HG03378 (cell line): ENCODE measurements at regions not wholly inside any gene's neighbourhood (a gene's known extent, or its start where the extent isn't known, plus 50 kb on each side); places are given as distances from the start of the nearest gene placed in this dataset.
"Not testable (repeated sequence)": the region's sequence is repeated elsewhere in the genome, so short reads cannot be mapped to it uniquely, and the experiment has no call there.

ENCODE experiments used
- ATAC-seq: cut with Tn5 transposase; IDR thresholded peaks from one replicate; pipeline ENCODE4 v1.9.1; 2021; ENCODE audit warnings: mild to moderate bottlenecking, moderate library complexity; ENCODE audit not compliant: unreplicated experiment

- ATAC-seq, result no peak
These were observed 111.4 kb downstream of the METRNL start for GRCh38 chr17:83190601-83191387.

DNA sequence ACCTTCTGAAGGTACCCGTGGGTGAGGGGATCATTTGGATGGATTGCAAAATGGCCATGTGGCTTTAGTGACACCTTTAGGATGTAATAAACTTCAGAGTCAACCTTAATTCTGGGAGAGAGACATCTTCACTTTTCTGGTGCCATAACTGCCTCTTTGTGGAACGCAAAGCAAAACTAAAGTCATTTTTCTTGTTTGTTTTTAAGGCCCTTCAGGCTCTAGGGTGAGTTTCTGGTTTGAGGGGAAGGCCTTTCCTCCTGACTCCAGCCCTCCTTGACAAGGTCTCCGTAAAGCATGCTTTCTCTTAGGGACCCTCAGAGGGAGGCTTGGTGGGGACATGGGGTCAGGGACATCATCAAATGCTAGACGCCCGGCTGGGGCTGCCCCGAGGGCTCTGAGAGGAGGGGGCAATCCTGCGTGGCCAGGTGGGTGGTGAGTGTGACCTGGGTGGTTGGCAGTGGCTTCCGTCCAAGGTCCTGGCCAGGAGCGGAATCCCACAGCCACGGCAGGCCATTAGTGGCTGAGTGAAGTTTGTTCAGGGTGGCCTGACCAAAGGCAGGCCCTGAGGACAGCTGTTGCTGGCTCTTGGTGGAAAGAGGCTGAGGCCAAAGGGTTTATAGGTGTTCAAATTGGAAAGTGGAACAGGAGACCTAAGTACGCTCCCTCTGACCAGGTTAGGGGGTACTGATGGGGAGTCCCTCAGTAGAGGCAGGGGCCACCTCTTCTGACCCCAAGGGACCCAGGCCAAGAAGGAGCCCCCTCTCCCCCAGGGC lies 112.2 kb downstream of the METRNL start:
- no peak for ATAC-seq

DNA sequence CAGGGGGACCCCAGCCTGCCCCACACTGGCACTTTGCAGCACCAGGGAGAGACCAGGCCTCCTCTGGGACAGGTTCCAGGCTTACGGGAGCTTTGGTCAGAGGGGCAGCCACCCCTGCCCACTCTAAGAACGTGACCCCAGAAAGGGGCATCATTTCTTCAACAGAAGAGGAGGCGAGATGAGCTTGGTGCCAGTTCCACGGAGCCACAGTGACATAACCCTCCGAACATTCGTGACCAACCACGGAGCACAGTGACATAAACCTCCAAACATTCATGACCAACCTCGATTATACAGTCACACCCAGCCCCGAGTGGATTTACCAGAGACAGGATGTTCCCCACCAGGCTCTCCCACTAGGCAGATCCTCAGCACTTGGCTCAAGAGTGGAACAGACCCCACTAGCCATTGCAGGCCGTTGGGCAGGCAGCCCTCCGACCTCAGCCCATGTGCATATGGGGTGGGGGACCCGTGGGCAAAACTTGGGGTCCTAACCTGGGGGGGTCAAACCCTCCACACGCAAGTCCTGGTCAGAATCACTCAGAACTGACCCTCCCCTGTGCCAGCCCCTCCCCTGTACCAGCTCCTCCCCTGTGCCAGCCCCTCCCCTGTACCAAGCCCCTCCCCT lies 112.9 kb downstream of the METRNL start:
- no peak for ATAC-seq

- not testable (repeated sequence) for ATAC-seq
These were observed 113.5 kb downstream of the METRNL start for GRCh38 chr17:83192789-83193335.

GRCh38 chr17:83193336-83194185 lies 114.2 kb downstream of the METRNL start:
- ATAC-seq, result no peak

DNA sequence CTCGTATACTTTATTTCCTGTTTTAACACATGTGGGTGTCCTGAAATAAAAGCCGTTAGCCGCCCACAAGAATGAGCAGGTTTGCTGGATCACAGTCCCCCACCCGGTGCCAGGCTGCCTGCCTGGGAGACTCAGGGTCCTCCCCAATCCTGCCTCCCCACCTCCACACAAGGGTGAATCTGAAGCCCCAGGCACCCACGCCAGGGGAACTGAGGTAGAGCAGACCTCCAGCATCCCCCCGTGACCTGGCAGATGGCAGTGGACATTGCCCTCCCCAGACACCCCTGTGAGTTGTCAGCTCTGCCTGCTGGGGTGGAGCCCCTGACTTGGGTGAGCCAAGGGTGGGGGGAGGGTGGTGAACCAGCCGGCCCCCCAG lies 114.8 kb downstream of the METRNL start:
- no peak for ATAC-seq

- no peak for ATAC-seq
These were observed 115.4 kb downstream of the METRNL start for GRCh38 chr17:83194761-83195329.

GRCh38 chr17:83195330-83196023 lies 116.1 kb downstream of the METRNL start:
- no peak for ATAC-seq

DNA sequence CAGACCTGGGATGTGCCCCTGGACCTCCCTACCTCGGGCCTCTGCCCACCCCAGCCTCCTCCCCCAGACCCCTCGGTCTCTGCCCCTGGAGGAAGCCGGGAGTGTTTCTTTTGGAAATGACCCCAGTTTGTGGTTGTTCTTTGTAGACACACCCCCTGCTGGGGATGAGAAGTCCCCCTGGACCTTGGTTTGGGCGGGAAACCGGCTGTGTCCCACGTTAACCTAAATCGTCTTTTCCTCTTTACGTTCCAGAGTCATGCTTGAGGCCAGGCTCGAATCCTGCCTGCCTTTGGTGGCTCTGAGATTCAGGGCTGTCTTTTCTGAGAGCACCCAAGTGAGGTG lies 116.6 kb downstream of the METRNL start:
- no peak for ATAC-seq

- ATAC-seq, result no peak
These were observed 117.0 kb downstream of the METRNL start for GRCh38 chr17:83196366-83196765.

- no peak for ATAC-seq
These were observed 117.8 kb downstream of the METRNL start for GRCh38 chr17:83196973-83197880.

- no peak for ATAC-seq
These were observed 119.2 kb downstream of the METRNL start for GRCh38 chr17:83198366-83199341.

DNA sequence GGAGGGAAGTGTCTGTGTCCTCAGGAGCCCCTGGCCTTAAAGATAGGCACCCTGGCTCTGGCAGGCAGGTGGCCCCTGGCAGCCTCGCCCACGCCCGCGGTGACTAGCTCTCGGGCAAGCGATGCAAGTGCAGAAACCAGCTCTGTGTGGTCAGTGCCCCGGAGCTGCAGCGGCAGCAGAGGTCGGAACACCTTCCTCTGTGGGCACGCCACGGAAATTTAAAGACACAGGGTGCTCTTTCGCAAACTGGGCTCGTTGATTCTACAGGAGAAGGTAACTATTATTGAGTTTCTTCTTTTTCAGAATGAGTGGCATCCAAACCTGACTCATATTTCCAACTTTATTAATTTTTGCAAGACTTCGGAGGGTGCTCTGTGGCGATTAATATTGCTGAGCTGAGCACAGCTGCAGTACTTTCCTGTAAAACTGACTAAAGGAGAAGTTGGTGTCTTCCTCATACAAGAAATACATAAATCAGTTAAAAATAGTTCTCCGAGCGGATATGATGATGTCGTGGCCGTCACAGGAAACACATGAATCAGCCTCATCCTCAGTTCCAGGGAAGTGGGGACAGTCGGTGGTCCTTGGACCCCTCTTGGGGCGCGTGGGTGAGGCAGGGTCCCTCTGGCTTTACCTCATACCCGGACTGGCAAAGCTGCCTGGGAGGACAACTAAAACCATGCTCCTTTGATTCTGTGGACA lies 120.2 kb downstream of the METRNL start:
- ATAC-seq, result no peak

- no peak for ATAC-seq
These were observed 120.9 kb downstream of the METRNL start for GRCh38 chr17:83200231-83200699.

DNA sequence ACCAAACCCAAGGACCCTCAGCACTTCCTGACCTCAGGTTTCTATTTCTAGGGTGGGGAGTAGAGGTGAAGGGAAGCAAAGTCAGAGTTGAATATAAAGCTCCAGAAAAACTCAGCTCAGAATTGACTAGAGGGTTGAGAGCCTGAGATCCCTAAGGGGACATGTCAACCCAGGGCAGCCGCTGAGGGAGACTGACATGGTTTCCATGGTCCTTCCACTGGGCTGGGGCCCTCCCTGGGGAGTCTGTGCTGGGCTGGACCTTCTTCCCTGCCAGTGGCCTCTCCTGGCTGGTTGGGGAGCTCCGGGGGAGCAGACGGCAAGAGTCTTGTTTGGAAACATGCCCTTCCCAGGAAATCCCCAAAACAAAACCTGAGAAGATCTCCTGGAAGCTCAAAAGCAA lies 121.3 kb downstream of the METRNL start:
- ATAC-seq, result no peak

GRCh38 chr17:83201206-83202001 lies 122.0 kb downstream of the METRNL start:
- no peak for ATAC-seq
